ENCODE measurements at regions not wholly inside any gene's neighbourhood (a gene's known extent, or its start where the extent isn't known, plus 50 kb on each side); places are given as distances from the start of the nearest gene placed in this dataset.
A peak's percentile ranks its signal among the peaks of the same experiment; 100 is the strongest.

GRCh38 chr21:25371841-25372425 lies 235.3 kb downstream of the MRPL39 start:
- TF ChIP-seq CTCF (IDR thresholded peaks at IDR 0.05; ENCODE audit: poor library complexity, severe bottlenecking): no peak
- DNase-seq (ENCODE audit: low spot score) (no peak), ATAC-seq (ENCODE audit: low read depth) (no peak)
- Histone ChIP-seq H3K36me3 (ENCODE audit: low read depth) (no peaks in the 10 kb centered on the region), H3K27me3 (ENCODE audit: insufficient read depth, poor library complexity, severe bottlenecking) (no peaks in the 10 kb centered on the region), H3K4me1 (ENCODE audit: insufficient read depth, poor library complexity, severe bottlenecking) (peaks cover 33% of the 10 kb centered on the region), H3K9me3 (ENCODE audit: severe bottlenecking) (no peaks in the 10 kb centered on the region), H3K27ac (ENCODE audit: poor library complexity, severe bottlenecking) (peak overlapping the region; percentile 96), H3K4me3 (ENCODE audit: severe bottlenecking) (no peak overlapping the region)

- ATAC-seq (ENCODE audit: low read depth) (peak; percentile 99), DNase-seq (ENCODE audit: low spot score) (peak; percentile 85)
- TF ChIP-seq CTCF (IDR thresholded peaks at IDR 0.05; ENCODE audit: poor library complexity, severe bottlenecking): no peak
- Histone ChIP-seq H3K4me3 (ENCODE audit: severe bottlenecking) (no peak overlapping the region), H3K27ac (ENCODE audit: poor library complexity, severe bottlenecking) (peak overlapping the region; percentile 96), H3K27me3 (ENCODE audit: insufficient read depth, poor library complexity, severe bottlenecking) (no peaks in the 10 kb centered on the region), H3K9me3 (ENCODE audit: severe bottlenecking) (no peaks in the 10 kb centered on the region), H3K4me1 (ENCODE audit: insufficient read depth, poor library complexity, severe bottlenecking) (peaks cover 33% of the 10 kb centered on the region), H3K36me3 (ENCODE audit: low read depth) (no peaks in the 10 kb centered on the region)
Measured at GRCh38 chr21:25370311-25370744, 237.0 kb downstream of the MRPL39 start.

- Histone ChIP-seq H3K4me1 (ENCODE audit: insufficient read depth, poor library complexity, severe bottlenecking) (peaks cover 33% of the 10 kb centered on the region), H3K9me3 (ENCODE audit: severe bottlenecking) (no peaks in the 10 kb centered on the region), H3K27me3 (ENCODE audit: insufficient read depth, poor library complexity, severe bottlenecking) (no peaks in the 10 kb centered on the region), H3K4me3 (ENCODE audit: severe bottlenecking) (no peak overlapping the region), H3K36me3 (ENCODE audit: low read depth) (no peaks in the 10 kb centered on the region), H3K27ac (ENCODE audit: poor library complexity, severe bottlenecking) (peak overlapping the region; percentile 96)
- no peak for DNase-seq (ENCODE audit: low spot score)
- ATAC-seq (ENCODE audit: low read depth): peak; percentile 61
- TF ChIP-seq CTCF (IDR thresholded peaks at IDR 0.05; ENCODE audit: poor library complexity, severe bottlenecking): no peak
Measured at GRCh38 chr21:25369524-25370300, 237.6 kb downstream of the MRPL39 start.

- ATAC-seq (ENCODE audit: low read depth) (no peak), DNase-seq (ENCODE audit: low spot score) (no peak)
- Histone ChIP-seq H3K4me3 (ENCODE audit: severe bottlenecking) (no peak overlapping the region), H3K27me3 (ENCODE audit: insufficient read depth, poor library complexity, severe bottlenecking) (no peaks in the 10 kb centered on the region), H3K4me1 (ENCODE audit: insufficient read depth, poor library complexity, severe bottlenecking) (peaks cover 33% of the 10 kb centered on the region), H3K36me3 (ENCODE audit: low read depth) (no peaks in the 10 kb centered on the region), H3K9me3 (ENCODE audit: severe bottlenecking) (no peaks in the 10 kb centered on the region), H3K27ac (ENCODE audit: poor library complexity, severe bottlenecking) (peak overlapping the region; percentile 96)
- no peak for TF ChIP-seq CTCF (IDR thresholded peaks at IDR 0.05; ENCODE audit: poor library complexity, severe bottlenecking)
Measured at GRCh38 chr21:25368531-25368930, 238.8 kb downstream of the MRPL39 start.

GRCh38 chr21:25366116-25366515 lies 241.2 kb downstream of the MRPL39 start:
- no peak for ATAC-seq (ENCODE audit: low read depth)
- Histone ChIP-seq H3K4me3 (ENCODE audit: severe bottlenecking) (no peak overlapping the region), H3K27ac (ENCODE audit: poor library complexity, severe bottlenecking) (no peak overlapping the region), H3K9me3 (ENCODE audit: severe bottlenecking) (no peaks in the 10 kb centered on the region), H3K27me3 (ENCODE audit: insufficient read depth, poor library complexity, severe bottlenecking) (no peaks in the 10 kb centered on the region), H3K4me1 (ENCODE audit: insufficient read depth, poor library complexity, severe bottlenecking) (peaks cover 27% of the 10 kb centered on the region), H3K36me3 (ENCODE audit: low read depth) (no peaks in the 10 kb centered on the region)
- no peak for TF ChIP-seq CTCF (IDR thresholded peaks at IDR 0.05; ENCODE audit: poor library complexity, severe bottlenecking)
- DNase-seq (ENCODE audit: low spot score): no peak

Data from RWPE2 (cell line).